GM12878 (cell line): ENCODE measurements at regions not wholly inside any gene's neighbourhood (a gene's known extent, or its start where the extent isn't known, plus 50 kb on each side); places are given as distances from the start of the nearest gene placed in this dataset.

Source experiments
- CEBPZ ChIP-seq: fragments of 150-350 bp; IDR thresholded peaks from 2 replicates; pipeline ENCODE4 v1.6.1; 2016; ENCODE audit warnings: low read depth, low read length
- GABPA ChIP-seq: IDR thresholded peaks from 2 replicates; pipeline ENCODE4 v1.6.1; 2014; ENCODE audit warnings: antibody characterized with exemption, low read depth, mild to moderate bottlenecking, inconsistent platforms

- TF ChIP-seq GABPA (no peak), CEBPZ (no peak)
These were observed 112.0 kb upstream of the SELENOP start for GRCh38 chr5:42923710-42924109.
